ENCODE measurements at regions not wholly inside any gene's neighbourhood (a gene's known extent, or its start where the extent isn't known, plus 50 kb on each side); places are given as distances from the start of the nearest gene placed in this dataset.

- Histone ChIP-seq H3K4me3 (no peak overlapping the region), H4K20me1 (ENCODE audit: control insufficient read depth, insufficient read depth) (no peaks in the 10 kb centered on the region), H3K36me3 (ENCODE audit: control insufficient read depth in 2 of 2, insufficient read depth in 2 of 2, low read length in 1 of 2) (no peaks in the 10 kb centered on the region), H2AFZ (ENCODE audit: control insufficient read depth, low read depth, low read length) (no peak overlapping the region), H3K4me2 (ENCODE audit: control insufficient read depth, insufficient read depth) (no peak overlapping the region), H3K9ac (ENCODE audit: control insufficient read depth, insufficient read depth, low read length) (no peak overlapping the region), H3K79me2 (ENCODE audit: control insufficient read depth, insufficient read depth, low read length) (no peaks in the 10 kb centered on the region), H3K27ac (ENCODE audit: control insufficient read depth, insufficient read depth) (no peak overlapping the region), H3K4me1 (ENCODE audit: control insufficient read depth, insufficient read depth, low read length) (no peaks in the 10 kb centered on the region), H3K9me3 (replicated peaks; ENCODE audit: control insufficient read depth, insufficient read depth, low read length) (no peaks in the 10 kb centered on the region), H3K27me3 (replicated peaks in 1 of 2; ENCODE audit: control insufficient read depth in 2 of 2, insufficient read depth in 2 of 2, low read length in 1 of 2) (no peaks in the 10 kb centered on the region)
- 54% methylated on average over 3 of the region's 3 CpGs for WGBS (ENCODE audit: insufficient coverage, insufficient replicate concordance, low lambda C conversion rate, missing lambda C conversion rate)
- BruUV-seq (replicated peaks): no TSS peak
- in situ Hi-C loops (cut with MboI) (no loop called here), intact Hi-C loops (cut with micrococcal nuclease; ENCODE audit: unreplicated experiment) (no loop called here)
- DNase-seq (ENCODE audit: low read depth, low spot score): no peak
- no peak for FAIRE-seq
- 0 out of 3 replicates have a peak, but pooled peaks have one; percentile 29 for ATAC-seq
- ChIA-PET RAD21 (ENCODE audit: unreplicated experiment) (no interaction called here), POLR2A (no interaction called here), CTCF (no interaction called here), SMC1A (ENCODE audit: uncharacterized antibody, unreplicated experiment) (interaction anchor here (0.8 to 1.6 kb wide), 3 partner anchors 9 to 191 kb away, joined by 3 read pairs; no protein-coding TSS in a partner anchor)
- TF ChIP-seq POU2F2 (IDR thresholded peaks at IDR 0.05; ENCODE audit: borderline replicate concordance, low read depth, low read length): no peak
- TF ChIP-seq ATF7 (IDR thresholded peaks at IDR 0.05; ENCODE audit: low read depth): no peak
- TF ChIP-seq NR2C2 (IDR thresholded peaks at IDR 0.05; ENCODE audit: borderline replicate concordance, control insufficient read depth, insufficient read length, low read depth): no peak
- no peak for TF ChIP-seq ZNF274 (IDR thresholded peaks at IDR 0.05; ENCODE audit: insufficient read depth, insufficient read length)
- TF ChIP-seq SREBF1 (IDR thresholded peaks at IDR 0.05; ENCODE audit: low read length): no peak
- TF ChIP-seq DPF2 (IDR thresholded peaks at IDR 0.05): no peak
- TF ChIP-seq, protein P1, sequence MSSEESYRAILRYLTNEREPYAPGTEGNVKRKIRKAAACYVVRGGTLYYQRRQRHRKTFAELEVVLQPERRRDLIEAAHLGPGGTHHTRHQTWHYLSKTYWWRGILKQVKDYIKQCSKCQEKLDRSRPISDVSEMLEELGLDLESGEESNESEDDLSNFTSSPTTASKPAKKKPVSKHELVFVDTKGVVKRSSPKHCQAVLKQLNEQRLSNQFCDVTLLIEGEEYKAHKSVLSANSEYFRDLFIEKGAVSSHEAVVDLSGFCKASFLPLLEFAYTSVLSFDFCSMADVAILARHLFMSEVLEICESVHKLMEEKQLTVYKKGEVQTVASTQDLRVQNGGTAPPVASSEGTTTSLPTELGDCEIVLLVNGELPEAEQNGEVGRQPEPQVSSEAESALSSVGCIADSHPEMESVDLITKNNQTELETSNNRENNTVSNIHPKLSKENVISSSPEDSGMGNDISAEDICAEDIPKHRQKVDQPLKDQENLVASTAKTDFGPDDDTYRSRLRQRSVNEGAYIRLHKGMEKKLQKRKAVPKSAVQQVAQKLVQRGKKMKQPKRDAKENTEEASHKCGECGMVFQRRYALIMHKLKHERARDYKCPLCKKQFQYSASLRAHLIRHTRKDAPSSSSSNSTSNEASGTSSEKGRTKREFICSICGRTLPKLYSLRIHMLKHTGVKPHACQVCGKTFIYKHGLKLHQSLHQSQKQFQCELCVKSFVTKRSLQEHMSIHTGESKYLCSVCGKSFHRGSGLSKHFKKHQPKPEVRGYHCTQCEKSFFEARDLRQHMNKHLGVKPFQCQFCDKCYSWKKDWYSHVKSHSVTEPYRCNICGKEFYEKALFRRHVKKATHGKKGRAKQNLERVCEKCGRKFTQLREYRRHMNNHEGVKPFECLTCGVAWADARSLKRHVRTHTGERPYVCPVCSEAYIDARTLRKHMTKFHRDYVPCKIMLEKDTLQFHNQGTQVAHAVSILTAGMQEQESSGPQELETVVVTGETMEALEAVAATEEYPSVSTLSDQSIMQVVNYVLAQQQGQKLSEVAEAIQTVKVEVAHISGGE (CRISPR knock-in tag; IDR thresholded peaks at IDR 0.05): no peak
- TF ChIP-seq ZZZ3 (IDR thresholded peaks at IDR 0.05; ENCODE audit: control insufficient read depth, insufficient read length, low read depth): no peak
- TF ChIP-seq SIX5 (IDR thresholded peaks at IDR 0.05; ENCODE audit: low read depth, low read length, severe bottlenecking): no peak
- no peak for TF ChIP-seq MTA3 (IDR thresholded peaks at IDR 0.05; ENCODE audit: borderline replicate concordance, low read length)
- TF ChIP-seq ZNF384 (IDR thresholded peaks at IDR 0.05; ENCODE audit: borderline replicate concordance, low read depth, low read length): no peak
- TF ChIP-seq, protein P2, sequence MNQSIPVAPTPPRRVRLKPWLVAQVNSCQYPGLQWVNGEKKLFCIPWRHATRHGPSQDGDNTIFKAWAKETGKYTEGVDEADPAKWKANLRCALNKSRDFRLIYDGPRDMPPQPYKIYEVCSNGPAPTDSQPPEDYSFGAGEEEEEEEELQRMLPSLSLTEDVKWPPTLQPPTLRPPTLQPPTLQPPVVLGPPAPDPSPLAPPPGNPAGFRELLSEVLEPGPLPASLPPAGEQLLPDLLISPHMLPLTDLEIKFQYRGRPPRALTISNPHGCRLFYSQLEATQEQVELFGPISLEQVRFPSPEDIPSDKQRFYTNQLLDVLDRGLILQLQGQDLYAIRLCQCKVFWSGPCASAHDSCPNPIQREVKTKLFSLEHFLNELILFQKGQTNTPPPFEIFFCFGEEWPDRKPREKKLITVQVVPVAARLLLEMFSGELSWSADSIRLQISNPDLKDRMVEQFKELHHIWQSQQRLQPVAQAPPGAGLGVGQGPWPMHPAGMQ (IDR thresholded peaks at IDR 0.05; ENCODE audit: borderline replicate concordance): no peak
- TF ChIP-seq, protein P3, sequence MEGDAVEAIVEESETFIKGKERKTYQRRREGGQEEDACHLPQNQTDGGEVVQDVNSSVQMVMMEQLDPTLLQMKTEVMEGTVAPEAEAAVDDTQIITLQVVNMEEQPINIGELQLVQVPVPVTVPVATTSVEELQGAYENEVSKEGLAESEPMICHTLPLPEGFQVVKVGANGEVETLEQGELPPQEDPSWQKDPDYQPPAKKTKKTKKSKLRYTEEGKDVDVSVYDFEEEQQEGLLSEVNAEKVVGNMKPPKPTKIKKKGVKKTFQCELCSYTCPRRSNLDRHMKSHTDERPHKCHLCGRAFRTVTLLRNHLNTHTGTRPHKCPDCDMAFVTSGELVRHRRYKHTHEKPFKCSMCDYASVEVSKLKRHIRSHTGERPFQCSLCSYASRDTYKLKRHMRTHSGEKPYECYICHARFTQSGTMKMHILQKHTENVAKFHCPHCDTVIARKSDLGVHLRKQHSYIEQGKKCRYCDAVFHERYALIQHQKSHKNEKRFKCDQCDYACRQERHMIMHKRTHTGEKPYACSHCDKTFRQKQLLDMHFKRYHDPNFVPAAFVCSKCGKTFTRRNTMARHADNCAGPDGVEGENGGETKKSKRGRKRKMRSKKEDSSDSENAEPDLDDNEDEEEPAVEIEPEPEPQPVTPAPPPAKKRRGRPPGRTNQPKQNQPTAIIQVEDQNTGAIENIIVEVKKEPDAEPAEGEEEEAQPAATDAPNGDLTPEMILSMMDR (IDR thresholded peaks at IDR 0.05 in 2 of 3, conservative IDR thresholded peaks at IDR 0.05 in 1 of 3; ENCODE audit: control insufficient read depth in 2 of 3, extremely low read depth in 1 of 3, insufficient read depth in 1 of 3, low read depth in 3 of 3, low read length in 3 of 3): no peak
- no peak for TF ChIP-seq WRNIP1 (IDR thresholded peaks at IDR 0.05; ENCODE audit: borderline replicate concordance, low read depth, low read length)
- no peak for TF ChIP-seq SUPT20H (IDR thresholded peaks at IDR 0.05; ENCODE audit: borderline replicate concordance, control insufficient read depth, low read depth, low read length)
- no peak for TF ChIP-seq ZBTB33 (IDR thresholded peaks at IDR 0.05)
These were observed 174.7 kb upstream of the NAV2 start for GRCh38 chr11:19537803-19538453.

Data from GM12878 (cell line).